Ishikawa (cell line): ENCODE measurements at regions not wholly inside any gene's neighbourhood (a gene's known extent, or its start where the extent isn't known, plus 50 kb on each side); places are given as distances from the start of the nearest gene placed in this dataset.

Experiments used
- CEBPB ChIP-seq: IDR thresholded peaks from 2 replicates; pipeline ENCODE4 v1.6.1; 2012
- CREB1 ChIP-seq: IDR thresholded peaks from 2 replicates; pipeline ENCODE4 v1.6.1; 2012; ENCODE audit warnings: low read depth
- EGR1 ChIP-seq: IDR thresholded peaks from 2 replicates; pipeline ENCODE4 v1.6.1; 2012
- EP300 ChIP-seq: IDR thresholded peaks from 2 replicates; pipeline ENCODE4 v1.6.1; 2012; ENCODE audit warnings: borderline replicate concordance
- FOXM1 ChIP-seq: IDR thresholded peaks from 2 replicates; pipeline ENCODE4 v1.6.1; 2012; ENCODE audit warnings: low read depth, borderline replicate concordance
- MAX ChIP-seq: IDR thresholded peaks from 2 replicates; pipeline ENCODE4 v1.6.1; 2012
- NFIC ChIP-seq: IDR thresholded peaks from 2 replicates; pipeline ENCODE4 v1.6.1; 2012
- RAD21 ChIP-seq: IDR thresholded peaks from 2 replicates; pipeline ENCODE4 v1.6.1; 2012; ENCODE audit warnings: low read depth
- REST ChIP-seq: IDR thresholded peaks from 2 replicates; pipeline ENCODE4 v1.6.1; 2012; ENCODE audit warnings: low read depth, mild to moderate bottlenecking
- TAF1 ChIP-seq: IDR thresholded peaks from 2 replicates; pipeline ENCODE4 v1.6.1; 2012; ENCODE audit warnings: low read depth, mild to moderate bottlenecking
- TCF12 ChIP-seq: IDR thresholded peaks from 2 replicates; pipeline ENCODE4 v1.6.1; 2012; ENCODE audit warnings: low read depth
- TEAD4 ChIP-seq: IDR thresholded peaks from 2 replicates; pipeline ENCODE4 v1.6.1; 2012
- YY1 ChIP-seq: IDR thresholded peaks from 2 replicates; pipeline ENCODE4 v1.6.1; 2012; ENCODE audit warnings: low read depth
- ZBTB7A ChIP-seq: IDR thresholded peaks from 2 replicates; pipeline ENCODE4 v1.6.1; 2012; ENCODE audit warnings: low read depth
- TF ChIP-seq, protein P1 (sequence below): IDR thresholded peaks from 2 replicates; pipeline ENCODE4 v1.6.1; 2012

GRCh38 chr1:47650611-47651010 is 212.8 kb downstream of the FOXD2 start:
- no peak for TF ChIP-seq FOXM1
- no peak for TF ChIP-seq NFIC
- TF ChIP-seq TAF1: no peak
- TF ChIP-seq CREB1: no peak
- no peak for TF ChIP-seq YY1
- TF ChIP-seq ZBTB7A: no peak
- no peak for TF ChIP-seq REST
- no peak for TF ChIP-seq CEBPB
- TF ChIP-seq RAD21: no peak
- TF ChIP-seq MAX: no peak
- TF ChIP-seq EGR1: no peak
- TF ChIP-seq, protein P1, sequence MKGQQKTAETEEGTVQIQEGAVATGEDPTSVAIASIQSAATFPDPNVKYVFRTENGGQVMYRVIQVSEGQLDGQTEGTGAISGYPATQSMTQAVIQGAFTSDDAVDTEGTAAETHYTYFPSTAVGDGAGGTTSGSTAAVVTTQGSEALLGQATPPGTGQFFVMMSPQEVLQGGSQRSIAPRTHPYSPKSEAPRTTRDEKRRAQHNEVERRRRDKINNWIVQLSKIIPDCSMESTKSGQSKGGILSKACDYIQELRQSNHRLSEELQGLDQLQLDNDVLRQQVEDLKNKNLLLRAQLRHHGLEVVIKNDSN: no peak
- TF ChIP-seq TEAD4: no peak
- TF ChIP-seq EP300: no peak
- TF ChIP-seq TCF12: no peak

DNA sequence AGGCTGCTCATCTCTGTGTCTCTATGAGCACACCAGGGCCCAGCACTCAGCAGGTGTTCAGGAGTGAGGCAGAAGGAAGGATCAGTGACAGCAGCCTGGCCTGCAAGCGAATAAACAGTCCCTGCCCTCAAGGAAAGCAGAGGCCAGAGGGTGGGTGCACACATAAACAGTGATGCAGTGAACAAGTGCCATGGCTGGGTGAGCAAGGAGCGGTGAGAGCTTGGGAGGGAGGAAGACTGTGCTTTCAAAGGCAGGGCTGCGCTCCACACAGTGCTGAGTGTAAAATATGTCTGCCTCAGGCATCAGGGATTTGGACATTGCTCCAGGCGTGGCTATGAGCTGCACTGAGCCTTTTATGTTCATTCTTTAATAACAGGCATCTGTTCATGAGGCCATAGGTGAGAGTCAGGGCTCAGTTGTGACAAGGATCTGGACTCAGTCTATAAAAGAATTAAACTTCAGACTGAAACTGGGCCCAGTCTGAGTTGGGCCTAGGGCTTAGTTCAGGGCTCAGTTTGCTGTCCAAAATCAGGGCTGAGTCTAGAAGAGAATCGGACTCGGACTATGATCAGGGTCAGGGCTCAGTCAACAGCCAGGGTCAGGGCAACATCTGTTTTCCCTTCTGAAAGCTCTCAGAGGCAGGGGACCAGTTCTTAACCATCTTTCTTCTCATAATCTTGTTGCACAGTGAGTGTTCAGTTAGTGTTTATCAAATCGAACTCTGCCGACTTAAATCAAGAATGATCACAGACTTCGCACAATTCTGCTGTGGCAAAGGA is 213.7 kb downstream of the FOXD2 start:
- TF ChIP-seq TAF1 (no peak), CEBPB (no peak), MAX (no peak), NFIC (no peak), YY1 (no peak), TCF12 (no peak), EGR1 (no peak), RAD21 (no peak), FOXM1 (no peak), TEAD4 (no peak), CREB1 (no peak), ZBTB7A (no peak), REST (no peak), EP300 (no peak)
- TF ChIP-seq, protein P1: no peak

- TF ChIP-seq ZBTB7A: no peak
- TF ChIP-seq EGR1: no peak
- no peak for TF ChIP-seq YY1
- TF ChIP-seq REST: no peak
- TF ChIP-seq TAF1: no peak
- no peak for TF ChIP-seq TCF12
- no peak for TF ChIP-seq MAX
- no peak for TF ChIP-seq CREB1
- no peak for TF ChIP-seq FOXM1
- TF ChIP-seq TEAD4: no peak
- no peak for TF ChIP-seq RAD21
- TF ChIP-seq NFIC: no peak
- TF ChIP-seq, protein P1: no peak
- TF ChIP-seq EP300: no peak
- TF ChIP-seq CEBPB: no peak
These were observed 217.9 kb downstream of the FOXD2 start for GRCh38 chr1:47655521-47656300.
